ENCODE measurements at regions not wholly inside any gene's neighbourhood (a gene's known extent, or its start where the extent isn't known, plus 50 kb on each side); places are given as distances from the start of the nearest gene placed in this dataset.
"Not testable (repeated sequence)": the region's sequence is repeated elsewhere in the genome, so short reads cannot be mapped to it uniquely, and the experiment has no call there.

GRCh38 chr15:26032162-26032846, 169.2 kb upstream of the ATP10A start:
- Histone ChIP-seq H3K27me3 (replicated peaks in 1 of 7) (peaks cover 0 to 12% (median 0%) of the 10 kb centered on the region in 7 donors), H3K27ac (no peak overlapping the region), H3K9me3 (no peaks in the 10 kb centered on the region), H3K4me1 (no peaks in the 10 kb centered on the region), H3K36me3 (no peaks in the 10 kb centered on the region), H3K4me3 (no peak overlapping the region)
- TF ChIP-seq POLR2A (IDR thresholded peaks at IDR 0.05) (no peak), CTCF (IDR thresholded peaks at IDR 0.05 in 8 of 11, conservative IDR thresholded peaks at IDR 0.05 in 3 of 11) (no peak)
- intact Hi-C loops (cut with DNase I; ENCODE audit: low total_unique reads): no loop called here
- DNase-seq: no peak
- 75 to 80% (median 77%) methylated on average over 9 of the region's 9 CpGs for WGBS, 5 donors

GRCh38 chr15:26029586-26029985, 166.5 kb upstream of the ATP10A start:
- H3K4me3 ChIP-seq; H3K4me1 ChIP-seq; intact Hi-C loops (cut with DNase I; ENCODE audit: low total_unique reads); H3K36me3 ChIP-seq; H3K27ac ChIP-seq; DNase-seq; H3K9me3 ChIP-seq: not testable (repeated sequence)
- 79 to 89% (median 81%) methylated on average over 7 of the region's 7 CpGs for WGBS, 5 donors
- peaks cover 0 to 12% (median 0%) of the 10 kb centered on the region in 7 donors for H3K27me3 ChIP-seq (replicated peaks in 1 of 7)

GRCh38 chr15:26029146-26029545, 166.0 kb upstream of the ATP10A start:
- no peak for DNase-seq
- H3K36me3 ChIP-seq: no peaks in the 10 kb centered on the region
- H3K4me3 ChIP-seq: no peak overlapping the region
- H3K9me3 ChIP-seq: no peaks in the 10 kb centered on the region
- H3K4me1 ChIP-seq: no peaks in the 10 kb centered on the region
- TF ChIP-seq CTCF (IDR thresholded peaks at IDR 0.05 in 8 of 11, conservative IDR thresholded peaks at IDR 0.05 in 3 of 11) (no peak), POLR2AphosphoS5 (IDR thresholded peaks at IDR 0.05) (no peak)
- WGBS, 5 donors: 77 to 85% (median 81%) methylated on average over 6 of the region's 6 CpGs
- peaks cover 0 to 12% (median 0%) of the 10 kb centered on the region in 7 donors for H3K27me3 ChIP-seq (replicated peaks in 1 of 7)
- intact Hi-C loops (cut with DNase I; ENCODE audit: low total_unique reads): no loop called here
- no peak overlapping the region for H3K27ac ChIP-seq

- intact Hi-C loops (cut with DNase I; ENCODE audit: low total_unique reads): no loop called here
- Histone ChIP-seq H3K4me1 (no peaks in the 10 kb centered on the region), H3K4me3 (no peak overlapping the region), H3K9me3 (no peaks in the 10 kb centered on the region), H3K27me3 (replicated peaks in 1 of 7) (peaks cover 0 to 12% (median 0%) of the 10 kb centered on the region in 7 donors), H3K36me3 (no peaks in the 10 kb centered on the region), H3K27ac (no peak overlapping the region)
- no peak for DNase-seq
- 74 to 84% (median 80%) methylated on average over 13 of the region's 13 CpGs for WGBS, 5 donors
- TF ChIP-seq POLR2A (IDR thresholded peaks at IDR 0.05) (no peak), POLR2AphosphoS5 (IDR thresholded peaks at IDR 0.05) (no peak), CTCF (IDR thresholded peaks at IDR 0.05 in 8 of 11, conservative IDR thresholded peaks at IDR 0.05 in 3 of 11) (no peak)
Measured at GRCh38 chr15:26028086-26028740, 165.1 kb upstream of the ATP10A start.

GRCh38 chr15:26026671-26027070, 163.5 kb upstream of the ATP10A start:
- DNase-seq; H3K36me3 ChIP-seq; H3K4me3 ChIP-seq; H3K27ac ChIP-seq; H3K4me1 ChIP-seq; H3K9me3 ChIP-seq; H3K27me3 ChIP-seq (replicated peaks in 1 of 7); intact Hi-C loops (cut with DNase I; ENCODE audit: low total_unique reads): not testable (repeated sequence)
- 81 to 93% (median 89%) methylated on average over 3 of the region's 3 CpGs for WGBS, 5 donors
